AG20443 (cell line): ENCODE measurements at regions not wholly inside any gene's neighbourhood (a gene's known extent, or its start where the extent isn't known, plus 50 kb on each side); places are given as distances from the start of the nearest gene placed in this dataset.

Experiments
- DNase-seq: peaks from one replicate; pipeline ENCODE4 v3.0.0; 2012; ENCODE audit warnings: low spot score, mixed read lengths

DNA sequence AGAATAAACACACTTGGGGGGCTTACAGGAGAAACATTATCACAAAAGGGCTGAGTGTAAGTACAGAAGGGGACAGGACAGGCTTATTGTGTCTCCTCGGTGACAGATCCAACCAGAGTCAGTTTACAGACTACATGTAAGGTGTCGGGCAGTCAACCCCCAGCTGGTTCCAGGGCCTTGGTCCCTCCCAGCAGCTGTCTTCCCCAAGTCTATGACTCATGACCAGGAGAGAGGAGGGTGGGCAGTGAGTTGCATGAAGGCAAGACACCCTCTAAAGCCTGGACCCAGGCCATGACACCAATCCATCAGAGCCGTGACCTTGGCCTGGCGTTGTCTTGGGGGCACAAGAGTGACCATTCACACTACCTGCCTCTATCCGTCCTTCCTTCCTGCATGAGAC lies 276.2 kb upstream of the CCL2 start:
- DNase-seq, result no peak

DNA sequence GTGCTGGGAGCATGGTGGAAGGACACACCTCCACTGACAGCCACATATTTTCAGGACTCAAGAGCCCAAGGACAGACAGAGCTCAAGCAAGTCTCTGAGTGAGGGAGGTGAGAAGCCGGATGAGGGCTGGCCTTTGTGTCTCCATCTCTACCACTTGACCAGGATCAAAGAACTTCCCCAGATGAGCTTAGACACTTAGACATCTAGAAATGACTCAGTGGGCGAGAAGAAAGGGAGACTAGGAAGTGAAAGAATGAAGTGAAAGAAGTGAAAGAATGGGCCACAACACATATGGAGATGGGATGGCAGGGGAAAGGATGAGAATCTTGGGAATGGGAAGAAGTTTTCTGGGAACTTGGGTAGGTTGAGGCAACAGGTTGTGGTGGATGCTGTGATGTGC lies 274.9 kb upstream of the CCL2 start:
- no peak for DNase-seq

DNA sequence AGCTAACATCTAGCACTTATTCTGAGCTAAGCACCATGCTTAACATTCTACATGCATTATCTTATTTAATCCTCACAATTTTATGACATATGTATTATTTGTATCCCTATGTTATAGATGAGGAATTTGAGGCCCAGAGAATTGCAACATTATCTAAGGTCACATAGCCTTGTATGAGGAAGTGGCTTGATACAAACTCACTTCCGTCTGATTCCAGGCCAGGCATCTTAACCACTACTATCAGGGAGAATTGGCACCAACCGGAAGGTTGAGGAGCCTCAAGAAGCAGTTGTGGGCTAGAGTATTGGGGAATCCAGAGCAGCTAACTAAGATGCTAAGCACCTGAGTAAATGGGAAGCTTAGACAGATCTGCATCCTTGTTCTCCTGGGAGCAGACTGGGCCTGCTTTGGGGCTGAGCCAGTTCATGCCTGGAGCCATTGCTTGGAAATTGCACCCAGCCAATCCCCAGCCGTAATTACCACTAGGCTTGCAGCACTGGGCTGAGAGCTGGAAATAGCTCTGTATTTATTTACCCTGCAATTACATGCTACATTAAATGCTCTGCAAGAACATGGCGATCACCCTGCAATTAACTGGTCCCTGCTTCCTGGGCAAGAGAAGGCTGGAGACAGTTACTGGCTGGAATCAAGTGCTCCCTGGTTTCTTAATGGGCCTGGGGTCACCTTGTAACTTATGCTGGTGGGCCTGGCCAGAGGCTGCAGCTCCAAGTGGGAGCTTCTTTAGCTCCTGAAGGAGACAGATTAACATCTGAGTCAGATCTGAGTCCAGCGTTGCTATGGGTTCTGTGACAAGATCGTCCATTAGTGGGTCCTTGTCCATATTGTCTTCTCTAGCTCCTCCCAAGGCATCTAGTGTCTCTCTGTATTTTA lies 273.1 kb upstream of the CCL2 start:
- DNase-seq, result no peak

DNA sequence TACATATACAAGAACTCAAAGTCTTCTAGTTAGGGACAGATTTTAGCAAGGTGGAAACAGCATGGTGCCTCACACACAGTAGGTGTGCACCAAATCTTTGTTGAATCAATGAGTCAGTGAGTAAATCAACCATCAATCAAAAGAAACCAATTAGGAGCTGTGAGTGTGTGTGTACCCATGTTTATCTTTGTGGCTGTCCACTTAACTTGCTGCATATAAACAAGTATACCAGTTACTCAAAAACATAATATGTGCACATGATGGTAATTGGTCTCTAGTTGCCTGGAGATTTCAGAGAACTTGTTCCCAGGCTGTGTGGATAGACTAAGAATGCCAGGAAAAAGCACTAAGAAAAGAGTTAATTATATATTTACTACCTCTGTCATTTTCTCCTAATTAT lies 272.2 kb upstream of the CCL2 start:
- DNase-seq, result no peak

DNA sequence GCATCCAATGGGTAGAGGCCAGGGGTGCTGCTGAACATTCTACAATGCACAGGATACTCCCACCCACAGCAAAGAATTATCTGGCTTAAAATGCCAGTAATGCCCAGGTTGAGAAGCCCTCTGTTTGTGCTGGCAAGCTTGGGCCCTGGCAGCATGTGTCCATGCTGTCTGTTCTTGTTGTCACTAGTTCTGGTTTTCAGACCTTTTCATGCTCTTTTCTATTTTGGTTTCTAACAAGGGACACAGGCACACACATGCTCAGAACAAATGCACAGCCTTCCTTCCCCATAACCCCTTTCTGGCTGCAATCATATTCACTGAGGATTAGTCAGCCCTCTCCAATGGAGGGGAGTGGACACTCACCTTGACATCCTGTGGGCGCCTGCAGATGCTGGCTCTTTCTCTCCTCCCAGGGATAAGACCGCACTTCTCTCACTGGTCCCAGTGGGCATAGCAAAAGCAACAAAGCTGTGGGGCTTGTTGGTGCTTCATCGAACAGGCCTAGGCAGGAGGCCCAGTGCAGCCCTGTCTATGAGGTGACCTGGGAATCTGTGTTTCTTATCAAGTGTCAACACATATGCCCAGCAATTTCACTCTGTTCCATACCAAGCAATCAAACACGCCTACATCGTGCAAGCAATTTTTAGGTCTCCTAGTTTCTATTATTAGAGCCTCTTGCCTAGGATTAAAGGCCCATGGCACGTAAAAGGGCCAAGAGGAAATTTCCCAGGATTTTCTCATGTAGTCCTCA lies 271.1 kb upstream of the CCL2 start:
- DNase-seq, result no peak

DNA sequence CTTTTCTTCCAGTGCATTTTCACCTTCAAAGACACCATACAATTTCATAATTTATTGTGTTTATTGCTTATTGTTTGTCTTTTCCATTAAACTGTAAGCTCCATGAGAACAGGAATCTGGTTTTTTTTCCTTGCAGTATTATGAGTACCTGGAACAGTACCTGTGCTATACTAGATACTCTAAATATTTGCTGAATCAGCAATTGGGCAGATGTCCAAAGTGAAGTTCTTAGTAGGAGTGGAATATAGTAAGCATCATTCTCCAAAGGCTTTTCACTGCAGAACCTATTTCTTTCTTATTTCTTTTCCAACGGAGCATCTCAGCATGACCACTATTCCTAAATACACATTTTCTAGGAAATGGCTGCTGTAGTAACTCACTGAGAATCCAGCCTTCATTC lies 269.0 kb upstream of the CCL2 start:
- DNase-seq, result no peak

DNA sequence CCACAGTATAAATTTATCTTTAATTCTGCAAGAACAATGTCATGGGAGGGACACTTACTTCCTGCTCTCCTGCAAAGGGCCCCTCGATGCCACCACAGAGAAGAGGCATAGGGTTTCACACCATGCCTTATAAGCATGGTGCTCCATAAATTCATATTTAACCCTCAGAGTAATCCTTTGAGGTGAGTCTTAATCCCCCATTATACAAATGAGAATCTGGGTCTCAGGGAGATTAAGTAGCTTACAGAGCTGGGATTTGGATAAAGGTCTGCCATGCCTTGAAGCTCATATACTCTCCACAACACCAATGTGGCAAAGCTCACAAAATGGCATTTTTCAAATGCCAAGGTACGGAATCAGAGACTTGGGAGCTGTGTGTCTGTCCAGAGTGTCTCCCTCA lies 268.5 kb upstream of the CCL2 start:
- no peak for DNase-seq

DNA sequence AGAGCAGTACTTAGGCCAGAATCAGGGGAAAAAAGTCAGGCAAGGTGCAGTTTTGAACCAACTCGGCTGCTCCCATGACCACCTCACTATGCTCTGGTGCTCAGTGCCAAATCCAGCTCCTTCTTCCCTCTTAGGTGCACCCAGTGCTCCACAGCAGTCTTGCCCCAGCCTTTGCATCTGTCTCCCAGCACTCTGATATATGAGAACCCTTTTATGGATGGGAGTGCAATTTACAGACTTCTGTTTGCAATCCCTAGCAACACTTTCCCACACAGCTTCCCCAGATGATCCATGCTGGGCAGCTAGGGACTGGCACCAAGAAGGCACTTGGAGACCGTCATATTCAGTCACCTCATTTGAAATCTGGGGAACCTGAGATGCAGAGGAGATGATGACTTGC lies 267.9 kb upstream of the CCL2 start:
- no peak for DNase-seq

DNA sequence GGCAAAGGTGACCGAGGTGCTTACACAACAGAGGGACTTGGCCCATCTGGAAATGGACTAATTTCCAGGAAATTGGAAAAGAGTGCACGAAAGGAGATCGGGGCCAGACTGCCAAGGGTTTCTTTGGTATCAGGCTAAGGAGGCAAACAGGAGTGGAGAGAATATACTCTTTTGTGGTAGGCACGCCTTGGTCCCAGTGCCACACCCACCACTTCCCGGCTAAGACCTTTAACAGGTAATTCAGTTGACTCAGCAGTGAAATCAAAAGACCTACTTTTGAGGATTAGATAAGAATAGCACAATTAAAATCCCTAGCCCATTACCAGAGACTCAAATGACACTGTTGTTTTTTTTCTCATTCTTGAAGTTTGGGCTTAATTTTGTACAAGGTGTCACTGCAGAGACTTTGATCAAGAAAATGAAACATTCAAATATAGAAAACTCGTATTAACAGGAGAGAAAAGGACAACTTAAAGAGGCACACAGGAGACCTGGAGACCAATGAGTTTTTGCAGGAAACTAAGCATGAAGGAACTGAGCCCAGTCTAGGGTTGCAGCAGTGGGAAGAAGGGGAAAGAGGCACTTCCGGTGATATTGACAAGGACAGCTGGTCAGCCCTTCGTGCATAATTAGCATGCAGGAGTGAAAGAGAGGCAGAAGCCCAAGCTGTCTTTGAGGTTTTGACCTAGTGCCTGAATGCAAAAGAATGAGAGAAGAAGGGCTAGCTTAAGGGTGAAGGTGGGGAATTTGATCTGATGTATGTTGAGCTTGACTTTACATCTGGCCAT lies 265.5 kb upstream of the CCL2 start:
- DNase-seq, result no peak

DNA sequence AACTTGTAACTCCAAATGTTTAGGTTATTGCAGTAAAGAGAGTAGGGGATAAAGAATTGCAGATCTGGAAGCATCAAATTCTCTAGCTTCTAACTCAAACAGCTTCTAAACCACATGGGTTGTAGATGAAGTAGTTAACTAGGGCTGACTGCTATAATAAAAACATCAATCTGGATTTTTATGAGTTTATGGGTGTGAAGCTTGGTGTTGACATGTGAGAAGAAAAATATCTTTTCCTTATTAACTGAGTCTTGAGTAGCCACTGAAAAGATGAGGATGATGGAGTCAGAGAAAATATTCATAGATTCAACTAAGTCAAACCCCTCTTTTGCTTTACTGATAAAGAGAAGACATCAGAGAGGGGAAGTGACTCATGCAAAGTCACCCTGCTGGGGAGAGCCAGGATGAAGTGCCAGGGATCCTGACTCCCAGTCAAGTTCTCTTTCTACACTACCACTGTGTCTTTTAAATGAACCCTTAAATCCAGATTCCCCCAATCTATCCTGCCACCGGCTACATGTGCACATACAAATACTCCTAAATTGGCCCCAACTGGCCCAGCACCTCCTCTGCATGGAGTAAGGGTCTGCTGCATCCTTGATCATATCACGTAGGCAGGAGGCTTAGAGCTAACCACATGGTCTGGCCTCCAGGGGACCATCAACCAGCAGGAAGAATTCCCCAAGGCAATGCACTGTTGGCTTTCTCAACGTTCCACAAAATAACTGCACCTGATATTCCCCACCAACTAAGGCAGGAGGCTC lies 264.0 kb upstream of the CCL2 start:
- no peak for DNase-seq

DNA sequence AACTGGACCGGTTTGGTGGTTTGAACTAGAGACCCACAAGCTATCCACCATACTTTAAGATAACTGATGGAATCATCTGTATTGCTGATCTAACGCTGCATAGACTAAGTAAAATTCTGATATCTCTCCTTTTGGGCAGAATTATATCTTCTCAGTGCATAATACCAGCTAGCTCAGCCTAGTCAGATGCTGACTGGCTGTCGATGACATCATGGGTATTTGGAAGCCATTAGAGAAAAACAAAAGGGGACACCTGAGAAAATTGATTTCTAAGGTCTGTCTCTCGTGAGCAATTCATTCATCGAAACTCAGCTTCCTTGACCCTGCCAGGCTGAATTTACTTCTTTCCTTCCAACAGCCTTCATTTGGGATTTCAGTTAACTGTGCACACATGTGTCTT lies 263.0 kb upstream of the CCL2 start:
- DNase-seq, result no peak

DNA sequence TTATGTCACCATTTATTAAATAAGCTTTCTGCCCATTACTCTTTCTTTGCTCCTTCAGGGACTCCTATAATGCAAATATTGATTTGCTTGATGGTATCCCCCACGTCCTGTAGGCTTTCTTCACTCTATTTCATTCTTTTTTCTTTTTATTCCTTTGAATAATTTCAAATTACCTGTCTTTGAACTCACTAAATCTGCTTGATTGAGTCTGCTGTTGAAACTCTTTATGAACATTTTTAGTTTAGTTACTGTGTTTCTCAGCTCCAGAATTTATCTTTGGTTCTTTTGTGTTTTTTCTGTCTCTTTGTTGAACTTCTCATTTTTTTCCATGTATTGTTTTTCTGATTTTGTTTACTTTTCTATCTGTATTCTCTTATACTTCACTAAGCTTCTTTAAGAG lies 254.4 kb upstream of the CCL2 start:
- DNase-seq, result no peak

DNA sequence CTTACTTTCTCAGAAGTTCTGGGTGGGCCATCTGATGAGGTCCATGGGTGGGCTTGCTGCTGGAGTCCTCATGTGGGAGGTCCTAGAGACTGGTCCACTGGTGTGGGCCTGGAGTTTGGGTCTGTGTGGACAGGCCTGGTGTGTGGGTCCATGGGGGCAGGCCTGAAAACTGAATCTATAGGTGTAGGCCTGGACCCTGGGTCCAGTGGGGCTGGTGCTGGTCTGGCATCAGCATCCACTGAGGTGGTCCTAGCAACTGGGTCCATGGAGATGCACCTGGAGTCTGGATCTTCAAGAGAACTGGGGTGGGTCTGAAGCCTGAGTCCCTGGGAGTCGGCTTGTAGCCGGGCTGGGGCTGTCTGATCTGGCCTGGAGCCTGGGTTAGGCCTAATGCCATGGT lies 253.8 kb upstream of the CCL2 start:
- no peak for DNase-seq

DNA sequence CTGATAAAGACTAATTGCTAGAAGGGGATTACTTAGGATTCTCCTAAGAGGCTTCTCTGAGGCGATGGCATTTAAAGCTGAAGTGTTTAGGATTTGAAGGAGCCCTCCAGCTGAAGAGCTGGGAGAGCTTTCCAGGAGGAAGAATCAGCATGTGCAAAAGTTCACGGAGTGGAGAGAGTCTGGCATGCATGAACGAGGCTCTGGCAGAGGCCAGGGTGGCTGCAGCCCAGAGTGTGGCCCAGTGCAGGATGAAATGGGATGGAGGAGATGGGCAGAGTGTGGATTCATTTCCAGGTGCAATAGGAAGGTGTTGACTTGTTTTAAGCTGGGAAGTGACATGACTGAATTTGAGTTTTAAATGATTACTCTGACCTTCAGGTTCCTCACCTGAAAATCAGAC lies 249.0 kb upstream of the CCL2 start:
- no peak for DNase-seq

DNA sequence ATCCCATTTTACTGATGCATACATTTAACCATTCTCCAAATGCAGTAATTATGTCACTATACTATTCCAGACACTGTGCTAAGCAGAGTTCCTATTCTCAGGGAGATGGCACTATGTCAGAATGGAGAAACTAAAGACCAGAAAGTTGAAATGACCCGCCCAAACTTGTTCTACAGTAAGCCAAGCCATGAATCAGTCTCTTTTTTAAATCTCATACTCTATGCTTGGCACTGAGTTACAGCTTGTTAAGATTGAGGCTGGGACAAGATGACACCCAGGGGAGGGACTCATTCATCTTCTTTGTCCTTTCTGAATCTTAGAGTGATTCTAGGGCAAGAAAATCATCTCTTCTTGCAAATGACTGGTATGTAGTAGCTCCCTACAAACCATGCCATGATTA lies 247.0 kb upstream of the CCL2 start:
- DNase-seq, result no peak

DNA sequence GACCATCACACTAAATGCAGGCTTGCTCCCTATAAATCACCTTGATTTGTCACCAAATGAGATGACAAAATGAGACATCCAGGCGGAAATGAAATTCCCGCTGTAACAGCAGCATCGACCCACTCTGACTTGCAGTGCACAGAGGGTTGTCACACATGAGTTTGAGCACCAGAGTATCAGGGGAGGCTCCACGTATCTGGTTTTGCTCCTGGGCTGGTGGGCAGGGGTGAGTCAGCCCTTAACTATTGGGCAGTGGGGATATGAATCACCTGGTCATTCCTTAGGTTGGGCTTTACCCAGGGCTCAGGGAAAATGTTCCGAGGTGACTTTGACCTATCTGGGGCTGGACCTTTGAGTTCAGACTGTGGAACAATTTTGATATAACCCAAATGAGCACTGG lies 245.2 kb upstream of the CCL2 start:
- DNase-seq, result no peak

DNA sequence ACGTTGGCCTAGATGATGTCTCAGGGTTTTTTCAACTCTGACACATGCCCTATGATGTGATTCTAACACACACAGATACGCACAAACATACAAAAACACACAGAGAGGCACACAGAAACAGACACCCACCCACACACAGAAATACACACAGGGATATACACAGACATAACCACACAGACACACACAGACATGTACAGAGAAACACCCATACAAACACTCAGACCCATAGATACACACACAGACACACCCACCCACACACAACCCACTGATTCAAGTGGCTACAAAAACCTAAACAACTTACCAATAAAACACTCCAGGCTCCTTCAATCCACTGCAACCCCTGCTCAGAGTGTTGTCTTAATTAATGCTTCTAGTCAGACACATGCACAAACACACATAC lies 244.6 kb upstream of the CCL2 start:
- DNase-seq, result no peak

DNA sequence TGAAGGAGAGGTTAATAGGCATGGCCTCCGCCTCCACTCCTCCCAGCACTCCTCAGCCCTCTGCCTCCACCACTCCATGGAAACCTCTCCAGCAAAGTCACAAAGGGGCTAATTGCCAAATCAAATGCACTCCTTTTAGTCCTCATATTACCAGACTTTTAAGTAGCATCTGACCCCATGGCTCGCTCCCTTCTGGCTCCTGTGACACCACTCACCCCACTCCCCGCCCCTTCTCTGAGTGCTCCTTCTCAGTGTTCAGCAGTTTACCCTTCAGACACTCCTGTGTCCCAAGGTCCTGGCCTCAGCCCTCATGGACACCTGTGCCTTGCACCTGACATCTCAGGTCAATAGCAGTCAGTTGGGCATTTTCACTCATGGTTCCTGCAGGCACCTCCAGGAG lies 243.5 kb upstream of the CCL2 start:
- no peak for DNase-seq

DNA sequence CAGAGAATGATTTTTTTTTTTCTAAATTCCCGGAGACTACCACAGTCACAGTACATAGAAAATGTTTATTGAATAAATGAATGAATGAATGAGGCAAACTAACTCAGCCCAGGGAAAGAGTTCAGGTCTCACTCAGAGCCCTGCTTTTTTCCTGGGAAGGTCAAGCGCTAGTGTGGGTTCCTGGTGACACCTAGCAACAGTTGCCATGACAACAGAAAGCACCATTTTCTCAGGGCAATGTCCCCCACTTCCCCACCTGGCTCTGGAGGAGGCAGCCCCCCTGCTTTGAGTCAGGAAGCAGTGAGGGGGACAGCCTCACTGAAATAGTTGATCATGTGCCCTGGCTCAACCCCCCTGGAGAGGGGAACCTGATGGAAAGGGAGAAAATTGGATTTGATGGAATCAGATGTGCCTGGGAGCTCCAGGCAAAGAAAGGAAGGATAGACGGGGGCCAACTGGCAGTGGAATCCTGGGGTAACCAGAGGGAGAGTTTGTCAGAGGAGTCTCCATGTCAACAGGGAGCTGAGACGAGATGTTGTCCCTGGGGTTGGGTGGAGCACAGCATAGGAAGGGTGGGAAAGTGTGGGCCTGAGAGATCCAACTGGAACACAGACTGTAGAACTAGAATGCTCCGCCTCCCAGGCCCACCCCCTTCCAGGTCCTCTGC lies 242.2 kb upstream of the CCL2 start:
- no peak for DNase-seq

DNA sequence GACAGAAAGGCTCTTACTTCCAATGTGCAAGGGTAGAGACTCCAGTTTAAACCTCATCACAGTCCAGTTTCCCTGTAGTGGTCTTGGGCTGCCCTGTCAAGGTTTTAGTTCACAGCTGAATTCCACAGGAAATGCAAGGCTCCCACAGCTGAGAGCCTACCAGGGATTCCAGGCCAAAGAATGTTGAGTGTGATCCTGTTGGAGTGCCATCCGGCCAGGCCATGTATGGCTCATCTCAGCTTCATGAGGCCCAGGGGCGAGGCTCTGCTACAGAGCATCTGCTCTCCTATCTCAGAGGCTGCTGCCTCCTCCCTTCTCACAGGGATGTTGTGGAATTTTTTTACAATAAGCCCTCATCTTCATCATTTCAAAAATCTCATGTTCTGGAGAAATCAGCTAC lies 239.8 kb upstream of the CCL2 start:
- DNase-seq, result no peak

DNA sequence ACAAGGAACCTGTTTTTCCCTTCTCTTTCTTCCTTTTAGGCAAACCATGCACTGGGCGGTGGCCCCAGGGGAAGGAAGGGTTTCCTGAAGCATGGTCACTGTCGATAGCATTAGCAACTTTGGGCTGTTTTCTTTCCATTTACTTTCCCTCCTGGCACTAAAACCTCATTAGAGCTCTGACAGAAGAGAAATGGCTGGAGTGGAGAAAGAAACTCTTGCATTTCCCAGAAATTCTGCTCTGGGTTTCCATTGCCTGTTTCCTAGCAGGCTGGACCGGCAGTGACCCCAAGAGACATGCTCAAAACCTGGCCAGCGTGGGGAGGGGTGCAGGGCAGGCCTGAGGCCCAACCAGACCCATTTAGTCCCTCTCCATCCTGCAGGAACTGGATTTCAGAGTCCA lies 230.7 kb upstream of the CCL2 start:
- DNase-seq, result no peak
